ENCODE measurements at regions not wholly inside any gene's neighbourhood (a gene's known extent, or its start where the extent isn't known, plus 50 kb on each side); places are given as distances from the start of the nearest gene placed in this dataset.
"Not testable (repeated sequence)": the region's sequence is repeated elsewhere in the genome, so short reads cannot be mapped to it uniquely, and the experiment has no call there.

DNA sequence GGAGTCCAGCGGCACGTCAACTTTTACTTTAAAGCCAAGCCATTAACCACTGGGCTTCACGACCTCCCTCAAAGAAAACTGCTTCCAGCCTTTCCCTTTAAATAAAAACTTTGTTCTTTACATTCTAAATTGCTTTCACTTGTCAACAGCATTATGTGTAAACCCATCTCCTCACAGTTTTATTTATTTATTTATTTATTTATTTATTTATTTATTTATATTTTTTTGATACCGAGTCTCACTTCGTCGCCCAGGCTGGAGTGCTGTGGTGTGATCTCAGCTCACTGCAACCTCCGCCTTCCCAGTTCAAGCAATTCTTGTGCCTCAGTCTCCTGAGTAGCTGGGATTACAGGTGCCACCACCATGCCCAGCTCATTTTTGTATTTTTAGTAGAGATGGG, 165.7 kb downstream of the NUFIP1 start:
- not testable (repeated sequence) for TF ChIP-seq TCF7L2 (IDR thresholded peaks at IDR 0.05; ENCODE audit: borderline replicate concordance, low read depth, low read length); ZNF416 (tag by site-specific recombination; IDR thresholded peaks at IDR 0.05); CTCF (tag by site-specific recombination; IDR thresholded peaks at IDR 0.05); ZNF707 (tag by site-specific recombination; IDR thresholded peaks at IDR 0.05); ZBTB7A (tag by site-specific recombination; IDR thresholded peaks at IDR 0.05; ENCODE audit: low read depth); SETDB1 (IDR thresholded peaks at IDR 0.05; ENCODE audit: insufficient read length, low read length); ZNF530 (tag by site-specific recombination; IDR thresholded peaks at IDR 0.05; ENCODE audit: low read depth); OSR2 (tag by site-specific recombination; IDR thresholded peaks at IDR 0.05); ZNF37A (tag by site-specific recombination; IDR thresholded peaks at IDR 0.05); ZNF626 (tag by site-specific recombination; IDR thresholded peaks at IDR 0.05); ZNF138 (tag by site-specific recombination; IDR thresholded peaks at IDR 0.05; ENCODE audit: borderline replicate concordance)
- TF ChIP-seq, protein P1, sequence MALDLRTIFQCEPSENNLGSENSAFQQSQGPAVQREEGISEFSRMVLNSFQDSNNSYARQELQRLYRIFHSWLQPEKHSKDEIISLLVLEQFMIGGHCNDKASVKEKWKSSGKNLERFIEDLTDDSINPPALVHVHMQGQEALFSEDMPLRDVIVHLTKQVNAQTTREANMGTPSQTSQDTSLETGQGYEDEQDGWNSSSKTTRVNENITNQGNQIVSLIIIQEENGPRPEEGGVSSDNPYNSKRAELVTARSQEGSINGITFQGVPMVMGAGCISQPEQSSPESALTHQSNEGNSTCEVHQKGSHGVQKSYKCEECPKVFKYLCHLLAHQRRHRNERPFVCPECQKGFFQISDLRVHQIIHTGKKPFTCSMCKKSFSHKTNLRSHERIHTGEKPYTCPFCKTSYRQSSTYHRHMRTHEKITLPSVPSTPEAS (tag by site-specific recombination; IDR thresholded peaks at IDR 0.05) = not testable (repeated sequence)
- TF ChIP-seq, protein P2, sequence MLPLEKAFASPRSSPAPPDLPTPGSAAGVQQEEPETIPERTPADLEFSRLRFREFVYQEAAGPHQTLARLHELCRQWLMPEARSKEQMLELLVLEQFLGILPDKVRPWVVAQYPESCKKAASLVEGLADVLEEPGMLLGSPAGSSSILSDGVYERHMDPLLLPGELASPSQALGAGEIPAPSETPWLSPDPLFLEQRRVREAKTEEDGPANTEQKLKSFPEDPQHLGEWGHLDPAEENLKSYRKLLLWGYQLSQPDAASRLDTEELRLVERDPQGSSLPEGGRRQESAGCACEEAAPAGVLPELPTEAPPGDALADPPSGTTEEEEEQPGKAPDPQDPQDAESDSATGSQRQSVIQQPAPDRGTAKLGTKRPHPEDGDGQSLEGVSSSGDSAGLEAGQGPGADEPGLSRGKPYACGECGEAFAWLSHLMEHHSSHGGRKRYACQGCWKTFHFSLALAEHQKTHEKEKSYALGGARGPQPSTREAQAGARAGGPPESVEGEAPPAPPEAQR (tag by site-specific recombination; IDR thresholded peaks at IDR 0.05) = not testable (repeated sequence)
- TF ChIP-seq, protein P3, sequence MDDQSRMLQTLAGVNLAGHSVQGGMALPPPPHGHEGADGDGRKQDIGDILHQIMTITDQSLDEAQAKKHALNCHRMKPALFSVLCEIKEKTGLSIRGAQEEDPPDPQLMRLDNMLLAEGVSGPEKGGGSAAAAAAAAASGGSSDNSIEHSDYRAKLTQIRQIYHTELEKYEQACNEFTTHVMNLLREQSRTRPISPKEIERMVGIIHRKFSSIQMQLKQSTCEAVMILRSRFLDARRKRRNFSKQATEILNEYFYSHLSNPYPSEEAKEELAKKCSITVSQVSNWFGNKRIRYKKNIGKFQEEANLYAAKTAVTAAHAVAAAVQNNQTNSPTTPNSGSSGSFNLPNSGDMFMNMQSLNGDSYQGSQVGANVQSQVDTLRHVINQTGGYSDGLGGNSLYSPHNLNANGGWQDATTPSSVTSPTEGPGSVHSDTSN (CRISPR knock-in tag; IDR thresholded peaks at IDR 0.05) = not testable (repeated sequence)
